Endothelial cell of umbilical vein (primary cell): ENCODE measurements at regions not wholly inside any gene's neighbourhood (a gene's known extent, or its start where the extent isn't known, plus 50 kb on each side); places are given as distances from the start of the nearest gene placed in this dataset.

ENCODE experiments used
- BruUV-seq: library from RNA; stranded (reverse); fragments of 400-500 nt; replicated peaks from 2 replicates; lab custom pipeline; 2021; lab: Mats Ljungman, UMichigan
- CTCF ChIA-PET: fragments of 300-600, 350-600 bp; sonication (Branson Sonifier 250); formaldehyde crosslinking; loops from one replicate; lab custom pipeline; 2021; ENCODE audit warnings: antibody characterized with exemption, inconsistent platforms; lab: Charles Lee
- POLR2A ChIA-PET: fragments of 300-600, 350-600 bp; sonication (Branson Sonifier 250); formaldehyde crosslinking; loops from one replicate; lab custom pipeline; 2021; ENCODE audit warnings: antibody characterized with exemption, inconsistent platforms; lab: Charles Lee
- DNase-seq: peaks from one replicate; pipeline ENCODE4 v3.0.0-alpha.2; 2011; ENCODE audit warnings: low read depth, low spot score
- FAIRE-seq: peaks from 2 replicates; lab custom pipeline; 2011; peaks lifted over from hg19 to GRCh38; lab: Jason Lieb, UNC
- H2AFZ ChIP-seq: 2 replicates; pipeline ENCODE4 v1.6.0; 2012; ENCODE audit warnings: low read depth, low read length, control low read depth, inconsistent platforms
- H3K27ac ChIP-seq: 2 replicates; pipeline ENCODE4 v1.5.1; 2011; ENCODE audit warnings: low read depth, mild to moderate bottlenecking, control low read depth, low read length, moderate library complexity; ENCODE audit not compliant: insufficient read depth
- H3K27me3 ChIP-seq, 2 experiments: 2 replicates each; pipeline versions ENCODE4 v1.6.0 to v1.6.1; 2011; ENCODE audit warnings: low read length in 2 of 2, mixed read lengths in 1 of 2; ENCODE audit not compliant: control insufficient read depth in 2 of 2, insufficient read depth in 2 of 2
- H3K36me3 ChIP-seq, 2 experiments: 2 replicates in 1 of 2; 3 replicates in 1 of 2; pipeline ENCODE4 v1.5.1; 2011; ENCODE audit warnings: low read length in 2 of 2, mild to moderate bottlenecking in 1 of 2, moderate library complexity in 1 of 2; ENCODE audit not compliant: control insufficient read depth in 2 of 2, insufficient read depth in 2 of 2; ENCODE audit errors: extremely low read depth in 1 of 2
- H3K4me1 ChIP-seq: 3 replicates; pipeline ENCODE4 v1.5.1; 2011; ENCODE audit warnings: mild to moderate bottlenecking, low read length; ENCODE audit not compliant: control insufficient read depth, insufficient read depth; ENCODE audit errors: extremely low read depth
- H3K4me2 ChIP-seq: 2 replicates; pipeline ENCODE4 v1.6.1; 2011; ENCODE audit warnings: low read length, control low read depth, mixed read lengths; ENCODE audit not compliant: insufficient read depth
- H3K4me3 ChIP-seq, 3 experiments: fragments of 200-600 bp in 1 of 3; sonication (generic), shearing (Covaris generic) in 1 of 3; replicated peaks in 1 of 3; 2 replicates each; pipeline ENCODE4 v1.5.1; 2011 to 2016; ENCODE audit warnings: control low read depth in 3 of 3, low read length in 3 of 3, mild to moderate bottlenecking in 2 of 3, inconsistent platforms in 1 of 3, low read depth in 1 of 3, moderate library complexity in 1 of 3; ENCODE audit not compliant: insufficient read depth in 1 of 3
- H3K79me2 ChIP-seq: 2 replicates; pipeline ENCODE4 v1.6.0; 2012; ENCODE audit warnings: low read length, inconsistent platforms; ENCODE audit not compliant: control insufficient read depth, insufficient read depth
- H3K9ac ChIP-seq: replicated peaks from 2 replicates; pipeline ENCODE3; 2011; ENCODE audit warnings: low read length, control low read depth; ENCODE audit not compliant: insufficient read depth; ENCODE audit errors: extremely low read depth
- H3K9me1 ChIP-seq: replicated peaks from 3 replicates; pipeline ENCODE4 v1.6.0; 2011; ENCODE audit warnings: mild to moderate bottlenecking, low read length; ENCODE audit not compliant: control insufficient read depth, insufficient read depth; ENCODE audit errors: extremely low read depth
- H3K9me3 ChIP-seq: replicated peaks from 2 replicates; pipeline ENCODE4 v1.5.1; 2012; ENCODE audit warnings: low read length, inconsistent platforms; ENCODE audit not compliant: control insufficient read depth, insufficient read depth
- H4K20me1 ChIP-seq: replicated peaks from 2 replicates; pipeline ENCODE3; 2011; ENCODE audit warnings: mild to moderate bottlenecking, low read length; ENCODE audit not compliant: control insufficient read depth, insufficient read depth; ENCODE audit errors: extremely low read depth
- CTCF ChIP-seq, 2 donors: IDR thresholded peaks; 1 replicate in 1 of 2; 2 replicates in 1 of 2; pipeline ENCODE4 v1.5.1; 2011; ENCODE audit warnings: low read length in 2 of 2, mild to moderate bottlenecking in 2 of 2, moderate library complexity in 2 of 2, control low read depth in 1 of 2, inconsistent platforms in 1 of 2, low read depth in 1 of 2; ENCODE audit not compliant: insufficient read depth in 1 of 2; ENCODE audit errors: extremely low read depth in 1 of 2
- EZH2 ChIP-seq: IDR thresholded peaks from 2 replicates; pipeline ENCODE4 v1.6.1; 2012; ENCODE audit warnings: borderline replicate concordance, low read depth, mild to moderate bottlenecking, moderate library complexity, low read length, inconsistent platforms; ENCODE audit not compliant: severe bottlenecking
- FOS ChIP-seq: IDR thresholded peaks from 2 replicates; pipeline ENCODE4 v1.6.1; 2011; ENCODE audit warnings: mild to moderate bottlenecking, low read length, moderate library complexity, borderline replicate concordance; ENCODE audit not compliant: insufficient read depth
- GATA2 ChIP-seq: IDR thresholded peaks from 2 replicates; pipeline ENCODE4 v1.7.0; 2011; ENCODE audit warnings: low read depth, mild to moderate bottlenecking, moderate library complexity, mixed read lengths, low read length; ENCODE audit not compliant: insufficient read length, insufficient read depth
- JUN ChIP-seq: IDR thresholded peaks from 2 replicates; pipeline ENCODE4 v1.6.1; 2011; ENCODE audit warnings: borderline replicate concordance, low read depth; ENCODE audit not compliant: insufficient read length, insufficient read depth
- MYC ChIP-seq: IDR thresholded peaks from one replicate; pipeline ENCODE4 v1.6.1; 2011; ENCODE audit warnings: mild to moderate bottlenecking, low read depth, low read length
- POLR2A ChIP-seq: IDR thresholded peaks from 2 replicates; pipeline ENCODE4 v1.6.1; 2012; ENCODE audit warnings: low read depth, mild to moderate bottlenecking, control low read depth, low read length
- POLR2AphosphoS5 ChIP-seq: IDR thresholded peaks from 2 replicates; pipeline ENCODE4 v1.6.1; 2012; ENCODE audit warnings: low read depth, mild to moderate bottlenecking, control low read depth, low read length, moderate library complexity; ENCODE audit not compliant: insufficient read depth
- dilution Hi-C: fragments of 300-500 bp; cut with MboI; formaldehyde crosslinking; loops from one replicate; pipeline ENCODE4 v1.15.0; 2019; ENCODE audit warnings: low sequenced_read_pairs; ENCODE audit not compliant: extremely low pct_ligation_motif_present
- intact Hi-C: fragments of 100-400 bp; cut with micrococcal nuclease; formaldehyde crosslinking; loops from one replicate; pipeline ENCODE4 v1.10.0; 2022
- TF ChIP-seq, protein P1 (sequence below): IDR thresholded peaks from 2 replicates; pipeline ENCODE4 v1.6.1; 2011; ENCODE audit not compliant: insufficient read depth, insufficient read length

DNA sequence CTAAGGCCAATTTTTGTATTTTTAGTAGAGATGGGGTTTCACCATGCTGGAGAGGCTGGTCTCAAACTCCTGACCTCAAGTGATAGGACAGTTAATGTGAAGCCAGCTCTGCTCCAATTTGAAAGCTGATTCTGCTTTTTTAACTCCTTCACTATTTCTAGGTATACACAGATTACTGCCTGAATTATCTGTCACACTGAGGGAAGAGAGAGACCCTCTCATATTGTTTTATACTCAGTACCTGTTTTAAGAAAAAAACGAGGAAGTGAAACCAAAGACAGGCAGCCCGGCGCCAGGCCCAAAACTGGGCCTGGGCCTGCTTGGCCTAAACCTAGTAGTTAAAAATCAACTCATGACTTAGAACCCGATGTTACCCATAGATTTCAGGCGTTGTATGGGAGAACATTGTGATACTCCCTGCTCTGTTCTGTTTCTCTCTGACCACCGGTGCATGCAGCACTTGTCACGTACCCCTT, 1601.5 kb upstream of the PCDH10 start:
- H3K4me1 ChIP-seq, result no peaks in the 10 kb centered on the region
- TF ChIP-seq MYC (no peak), CTCF (IDR thresholded peaks at IDR 0.05; ENCODE audit: extremely low read depth in 1 of 2, insufficient read depth in 1 of 2, low read depth in 1 of 2, low read length in 2 of 2) (no peak), POLR2A (no peak), GATA2 (no peak), EZH2 (no peak), FOS (no peak), POLR2AphosphoS5 (no peak), JUN (no peak)
- TF ChIP-seq, protein P1, sequence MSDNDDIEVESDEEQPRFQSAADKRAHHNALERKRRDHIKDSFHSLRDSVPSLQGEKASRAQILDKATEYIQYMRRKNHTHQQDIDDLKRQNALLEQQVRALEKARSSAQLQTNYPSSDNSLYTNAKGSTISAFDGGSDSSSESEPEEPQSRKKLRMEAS, result no peak
- intact Hi-C loops, result no loop called here
- FAIRE-seq (no peak), DNase-seq (no peak)
- no peaks in the 10 kb centered on the region for H3K27me3 ChIP-seq
- H3K9me1 ChIP-seq, result no peaks in the 10 kb centered on the region
- H3K27ac ChIP-seq, result no peak overlapping the region
- H3K79me2 ChIP-seq, result no peaks in the 10 kb centered on the region
- no peak overlapping the region for H2AFZ ChIP-seq
- ChIA-PET CTCF (no interaction called here), POLR2A (no interaction called here)
- no peaks in the 10 kb centered on the region for H3K36me3 ChIP-seq
- no TSS peak for BruUV-seq
- dilution Hi-C loops, result no loop called here
- H3K4me2 ChIP-seq, result no peak overlapping the region
- no peak overlapping the region for H3K4me3 ChIP-seq
- no peaks in the 10 kb centered on the region for H4K20me1 ChIP-seq
- H3K9me3 ChIP-seq, result no peaks in the 10 kb centered on the region
- no peak overlapping the region for H3K9ac ChIP-seq
